ENCODE measurements at regions not wholly inside any gene's neighbourhood (a gene's known extent, or its start where the extent isn't known, plus 50 kb on each side); places are given as distances from the start of the nearest gene placed in this dataset.

GRCh38 chr4:57445686-57446085, 335.5 kb upstream of the IGFBP7 start:
- no peak for DNase-seq

GRCh38 chr4:57444671-57445070, 334.5 kb upstream of the IGFBP7 start:
- DNase-seq: no peak

- no peak for DNase-seq
Observed at GRCh38 chr4:57443787-57444186, 333.6 kb upstream of the IGFBP7 start.

- DNase-seq: no peak
Observed at GRCh38 chr4:57443308-57443707, 333.1 kb upstream of the IGFBP7 start.

- DNase-seq: peak; percentile 56
Observed at GRCh38 chr4:57442831-57443291, 332.7 kb upstream of the IGFBP7 start.

- no peak for DNase-seq
Observed at GRCh38 chr4:57442241-57442640, 332.1 kb upstream of the IGFBP7 start.

- DNase-seq: no peak
Observed at GRCh38 chr4:57437649-57438048, 327.5 kb upstream of the IGFBP7 start.

GRCh38 chr4:57435300-57435699, 325.1 kb upstream of the IGFBP7 start:
- DNase-seq: no peak

- DNase-seq: no peak
Observed at GRCh38 chr4:57430726-57431125, 320.5 kb upstream of the IGFBP7 start.

- peak; percentile 81 for DNase-seq
Observed at GRCh38 chr4:57426779-57427395, 316.7 kb upstream of the IGFBP7 start.

- no peak for DNase-seq
Observed at GRCh38 chr4:57425610-57426009, 315.4 kb upstream of the IGFBP7 start.

- peak; percentile 20 for DNase-seq
Observed at GRCh38 chr4:57424232-57424897, 314.2 kb upstream of the IGFBP7 start.

- DNase-seq: no peak
Observed at GRCh38 chr4:57418133-57418532, 307.9 kb upstream of the IGFBP7 start.

- no peak for DNase-seq
Observed at GRCh38 chr4:57412259-57413054, 302.3 kb upstream of the IGFBP7 start.

- peak; percentile 82 for DNase-seq
Observed at GRCh38 chr4:57410331-57411052, 300.3 kb upstream of the IGFBP7 start.

- DNase-seq: no peak
Observed at GRCh38 chr4:57405359-57405758, 295.2 kb upstream of the IGFBP7 start.

- no peak for DNase-seq
Observed at GRCh38 chr4:57404483-57404882, 294.3 kb upstream of the IGFBP7 start.

- DNase-seq: no peak
Observed at GRCh38 chr4:57403591-57403990, 293.4 kb upstream of the IGFBP7 start.

GRCh38 chr4:57401586-57401985, 291.4 kb upstream of the IGFBP7 start:
- DNase-seq: no peak

- no peak for DNase-seq
Observed at GRCh38 chr4:57378766-57379165, 268.6 kb upstream of the IGFBP7 start.

- DNase-seq: no peak
Observed at GRCh38 chr4:57374866-57375595, 264.8 kb upstream of the IGFBP7 start.

GRCh38 chr4:57373991-57374390, 263.8 kb upstream of the IGFBP7 start:
- no peak for DNase-seq

GRCh38 chr4:57371671-57372070, 261.5 kb upstream of the IGFBP7 start:
- DNase-seq: no peak

All from midbrain (tissue), 1 donor.